ENCODE measurements at regions not wholly inside any gene's neighbourhood (a gene's known extent, or its start where the extent isn't known, plus 50 kb on each side); places are given as distances from the start of the nearest gene placed in this dataset.

DNA sequence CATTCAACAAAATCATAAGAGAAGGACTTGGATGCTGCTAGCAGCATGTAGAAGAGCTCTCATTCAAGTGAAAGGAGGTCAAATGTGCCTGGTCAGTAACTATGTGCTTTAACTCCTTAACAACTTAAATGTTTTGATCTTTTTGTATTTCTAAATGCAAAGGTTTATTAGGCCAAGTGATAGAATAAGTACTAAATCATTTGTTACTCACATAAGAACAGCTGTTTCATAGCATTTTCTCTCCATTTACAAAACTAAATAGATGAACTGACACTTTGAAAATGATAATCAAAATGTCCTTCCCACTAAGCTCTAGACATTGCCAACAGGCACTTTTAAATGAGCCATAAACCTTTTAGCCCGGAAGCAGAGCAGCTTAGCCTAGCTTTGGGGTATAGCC lies 254.3 kb upstream of the PRMT6 start:
- H3K79me1 ChIP-seq (ENCODE audit: low read length): no peaks in the 10 kb centered on the region
- no peak overlapping the region for H3K14ac ChIP-seq (ENCODE audit: low read length)
- H2BK12ac ChIP-seq (ENCODE audit: low read length): no peak overlapping the region
- H2BK5ac ChIP-seq (ENCODE audit: low read depth, low read length, poor library complexity): no peak overlapping the region
- H3K4me1 ChIP-seq (ENCODE audit: control insufficient read depth in 1 of 2, insufficient read depth in 2 of 2, low read length in 2 of 2): no peaks in the 10 kb centered on the region
- H3K36me3 ChIP-seq (ENCODE audit: control insufficient read depth in 1 of 2, insufficient read depth in 2 of 2, low read length in 2 of 2): no peaks in the 10 kb centered on the region
- H3K79me2 ChIP-seq (ENCODE audit: control insufficient read depth, insufficient read depth, low read length, poor library complexity): no peaks in the 10 kb centered on the region
- H3K4me2 ChIP-seq (ENCODE audit: low read length): no peak overlapping the region
- no peak for DNase-seq
- H2AFZ ChIP-seq (ENCODE audit: insufficient read depth, low read length, poor library complexity): no peak overlapping the region
- no peak overlapping the region for H3K9ac ChIP-seq (ENCODE audit: low read length)
- H3K18ac ChIP-seq (ENCODE audit: low read length): no peak overlapping the region
- H3K23ac ChIP-seq (ENCODE audit: low read length): no peak overlapping the region
- H3K9me3 ChIP-seq (ENCODE audit: insufficient read depth, low read depth, low read length): no peaks in the 10 kb centered on the region
- H3K27ac ChIP-seq (ENCODE audit: low read depth, low read length): no peak overlapping the region
- no peak overlapping the region for H2AK5ac ChIP-seq (ENCODE audit: low read length)
- no peak overlapping the region for H3K4me3 ChIP-seq (ENCODE audit: low read depth, low read length)
- WGBS (ENCODE audit: extremely low coverage, insufficient coverage, insufficient read length): no CpG with 5 or more reads among the region's 1 CpG
- no peak overlapping the region for H4K12ac ChIP-seq (ENCODE audit: low read depth, low read length)
- no peak overlapping the region for H3K4ac ChIP-seq (ENCODE audit: low read depth, low read length)
- H4K8ac ChIP-seq (ENCODE audit: low read depth, low read length): no peak overlapping the region
- no peaks in the 10 kb centered on the region for H3K27me3 ChIP-seq (ENCODE audit: insufficient read depth, low read length)
- H4K91ac ChIP-seq (ENCODE audit: low read depth, low read length): no peak overlapping the region
- H2BK120ac ChIP-seq (ENCODE audit: insufficient read depth, low read length, poor library complexity): no peak overlapping the region

DNA sequence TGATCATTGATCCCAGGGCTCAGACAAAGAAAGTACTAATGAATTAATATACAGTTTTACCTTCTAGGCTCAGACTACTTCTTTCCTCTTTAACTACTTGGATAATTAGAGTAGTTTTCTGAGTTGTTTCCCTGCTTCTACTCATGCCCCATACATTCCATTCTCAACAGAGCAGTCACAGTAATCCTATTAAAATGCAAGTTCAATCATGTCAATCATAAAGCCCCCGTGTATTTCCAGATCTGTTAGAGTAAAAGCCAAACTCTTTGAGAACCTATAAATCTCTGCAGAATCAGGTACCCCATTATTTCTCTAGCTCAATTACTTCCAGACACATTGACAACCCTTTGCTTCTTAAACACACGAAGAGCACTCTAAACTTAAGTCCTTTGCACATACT lies 242.1 kb upstream of the PRMT6 start:
- Histone ChIP-seq H4K91ac (ENCODE audit: low read depth, low read length) (no peak overlapping the region), H3K9ac (ENCODE audit: low read length) (no peak overlapping the region), H3K4me2 (ENCODE audit: low read length) (no peak overlapping the region), H3K23ac (ENCODE audit: low read length) (no peak overlapping the region), H2BK12ac (ENCODE audit: low read length) (no peak overlapping the region), H3K14ac (ENCODE audit: low read length) (no peak overlapping the region), H2AFZ (ENCODE audit: insufficient read depth, low read length, poor library complexity) (no peak overlapping the region), H3K4me1 (ENCODE audit: control insufficient read depth in 1 of 2, insufficient read depth in 2 of 2, low read length in 2 of 2) (no peaks in the 10 kb centered on the region), H3K27me3 (ENCODE audit: insufficient read depth, low read length) (no peaks in the 10 kb centered on the region), H3K9me3 (ENCODE audit: insufficient read depth, low read depth, low read length) (no peaks in the 10 kb centered on the region), H3K27ac (ENCODE audit: low read depth, low read length) (no peak overlapping the region), H2BK120ac (ENCODE audit: insufficient read depth, low read length, poor library complexity) (no peak overlapping the region), H3K4me3 (ENCODE audit: low read depth, low read length) (no peak overlapping the region), H4K12ac (ENCODE audit: low read depth, low read length) (no peak overlapping the region), H3K79me1 (ENCODE audit: low read length) (no peaks in the 10 kb centered on the region), H3K4ac (ENCODE audit: low read depth, low read length) (no peak overlapping the region), H2AK5ac (ENCODE audit: low read length) (no peak overlapping the region), H4K8ac (ENCODE audit: low read depth, low read length) (no peak overlapping the region), H3K79me2 (ENCODE audit: control insufficient read depth, insufficient read depth, low read length, poor library complexity) (no peaks in the 10 kb centered on the region), H3K18ac (ENCODE audit: low read length) (no peak overlapping the region), H3K36me3 (ENCODE audit: control insufficient read depth in 1 of 2, insufficient read depth in 2 of 2, low read length in 2 of 2) (no peaks in the 10 kb centered on the region), H2BK5ac (ENCODE audit: low read depth, low read length, poor library complexity) (no peak overlapping the region)
- DNase-seq: no peak
- WGBS (ENCODE audit: extremely low coverage, insufficient coverage, insufficient read length): no CpG with 5 or more reads among the region's 2 CpGs

DNA sequence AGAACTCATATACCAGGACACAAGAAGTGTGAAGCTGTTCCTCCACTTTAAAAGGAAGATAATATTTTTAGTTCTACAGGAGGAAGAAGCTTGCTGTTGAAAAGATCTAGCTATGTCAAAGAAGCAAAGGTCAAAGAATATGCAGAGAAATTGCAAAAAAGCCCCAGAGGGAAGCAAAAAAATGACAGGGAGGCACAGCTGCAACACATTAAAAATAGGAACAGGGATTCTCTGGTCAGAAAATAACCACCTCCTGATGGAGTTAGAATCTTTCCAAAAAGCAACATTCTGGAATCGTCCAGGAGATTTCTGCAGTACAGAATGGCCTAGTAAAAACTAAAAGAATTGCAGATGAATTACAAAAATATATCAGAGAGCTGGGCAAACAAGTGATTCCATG lies 238.9 kb upstream of the PRMT6 start:
- Histone ChIP-seq H3K4me3 (ENCODE audit: low read depth, low read length) (no peak overlapping the region), H4K12ac (ENCODE audit: low read depth, low read length) (no peak overlapping the region), H3K27me3 (ENCODE audit: insufficient read depth, low read length) (no peaks in the 10 kb centered on the region), H3K36me3 (ENCODE audit: control insufficient read depth in 1 of 2, insufficient read depth in 2 of 2, low read length in 2 of 2) (no peaks in the 10 kb centered on the region), H2BK120ac (ENCODE audit: insufficient read depth, low read length, poor library complexity) (no peak overlapping the region), H4K91ac (ENCODE audit: low read depth, low read length) (no peak overlapping the region), H4K8ac (ENCODE audit: low read depth, low read length) (no peak overlapping the region), H3K79me1 (ENCODE audit: low read length) (no peaks in the 10 kb centered on the region), H3K14ac (ENCODE audit: low read length) (no peak overlapping the region), H3K4me2 (ENCODE audit: low read length) (no peak overlapping the region), H2BK5ac (ENCODE audit: low read depth, low read length, poor library complexity) (no peak overlapping the region), H3K4me1 (ENCODE audit: control insufficient read depth in 1 of 2, insufficient read depth in 2 of 2, low read length in 2 of 2) (no peaks in the 10 kb centered on the region), H2AK5ac (ENCODE audit: low read length) (no peak overlapping the region), H3K27ac (ENCODE audit: low read depth, low read length) (no peak overlapping the region), H3K9me3 (ENCODE audit: insufficient read depth, low read depth, low read length) (no peaks in the 10 kb centered on the region), H3K18ac (ENCODE audit: low read length) (no peak overlapping the region), H3K79me2 (ENCODE audit: control insufficient read depth, insufficient read depth, low read length, poor library complexity) (no peaks in the 10 kb centered on the region), H2AFZ (ENCODE audit: insufficient read depth, low read length, poor library complexity) (no peak overlapping the region), H2BK12ac (ENCODE audit: low read length) (no peak overlapping the region), H3K4ac (ENCODE audit: low read depth, low read length) (no peak overlapping the region), H3K9ac (ENCODE audit: low read length) (no peak overlapping the region), H3K23ac (ENCODE audit: low read length) (no peak overlapping the region)
- no CpG with 5 or more reads among the region's 1 CpG for WGBS (ENCODE audit: extremely low coverage, insufficient coverage, insufficient read length)
- no peak for DNase-seq

DNA sequence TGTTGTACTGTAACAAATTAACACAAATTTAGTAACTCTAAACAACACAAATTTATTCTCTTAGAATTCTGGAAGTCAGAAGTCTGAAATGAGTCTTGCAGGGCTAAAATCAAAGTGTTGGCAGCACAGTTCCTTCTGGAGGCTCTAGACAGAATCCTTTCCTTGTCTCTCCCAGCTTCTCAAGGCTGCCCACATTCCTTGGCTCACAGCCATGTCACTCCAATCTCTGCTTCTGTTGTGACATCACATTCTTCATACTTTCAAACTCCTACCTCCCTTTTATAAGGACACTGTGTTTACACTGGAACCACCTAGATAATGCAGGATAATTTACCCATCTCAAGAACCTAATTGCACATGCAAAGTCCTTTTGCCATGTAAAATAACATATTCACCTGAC lies 225.0 kb upstream of the PRMT6 start:
- Histone ChIP-seq H3K27ac (ENCODE audit: low read depth, low read length) (no peak overlapping the region), H3K79me1 (ENCODE audit: low read length) (no peaks in the 10 kb centered on the region), H2AFZ (ENCODE audit: insufficient read depth, low read length, poor library complexity) (no peak overlapping the region), H2BK120ac (ENCODE audit: insufficient read depth, low read length, poor library complexity) (no peak overlapping the region), H3K9ac (ENCODE audit: low read length) (no peak overlapping the region), H4K12ac (ENCODE audit: low read depth, low read length) (no peak overlapping the region), H3K36me3 (ENCODE audit: control insufficient read depth in 1 of 2, insufficient read depth in 2 of 2, low read length in 2 of 2) (no peaks in the 10 kb centered on the region), H3K4me2 (ENCODE audit: low read length) (no peak overlapping the region), H3K18ac (ENCODE audit: low read length) (no peak overlapping the region), H2BK5ac (ENCODE audit: low read depth, low read length, poor library complexity) (no peak overlapping the region), H2AK5ac (ENCODE audit: low read length) (no peak overlapping the region), H3K27me3 (ENCODE audit: insufficient read depth, low read length) (no peaks in the 10 kb centered on the region), H3K4ac (ENCODE audit: low read depth, low read length) (no peak overlapping the region), H3K4me3 (ENCODE audit: low read depth, low read length) (no peak overlapping the region), H3K4me1 (ENCODE audit: control insufficient read depth in 1 of 2, insufficient read depth in 2 of 2, low read length in 2 of 2) (no peaks in the 10 kb centered on the region), H2BK12ac (ENCODE audit: low read length) (no peak overlapping the region), H3K79me2 (ENCODE audit: control insufficient read depth, insufficient read depth, low read length, poor library complexity) (no peaks in the 10 kb centered on the region), H3K9me3 (ENCODE audit: insufficient read depth, low read depth, low read length) (no peaks in the 10 kb centered on the region), H3K14ac (ENCODE audit: low read length) (no peak overlapping the region), H4K91ac (ENCODE audit: low read depth, low read length) (no peak overlapping the region), H4K8ac (ENCODE audit: low read depth, low read length) (no peak overlapping the region), H3K23ac (ENCODE audit: low read length) (no peak overlapping the region)
- peak; percentile 3 to 53 for DNase-seq

DNA sequence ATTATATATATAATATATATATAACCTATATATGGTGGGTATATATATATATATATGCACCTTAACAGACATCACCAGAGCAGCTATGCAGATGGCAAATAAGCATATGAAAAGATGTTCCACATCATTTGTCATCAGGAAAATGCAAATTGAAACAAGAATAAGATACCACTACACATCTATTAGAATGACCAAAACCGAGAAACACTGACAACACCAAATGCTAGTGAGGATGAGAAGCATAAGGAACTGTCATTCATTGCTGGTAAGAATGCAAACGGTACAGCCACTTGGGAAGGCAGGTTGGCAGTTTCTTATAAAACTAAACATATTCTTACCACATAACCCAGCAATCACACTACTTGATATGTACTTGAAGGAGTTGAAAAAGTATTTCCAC lies 219.8 kb upstream of the PRMT6 start:
- DNase-seq: no peak
- no peak overlapping the region for H4K12ac ChIP-seq (ENCODE audit: low read depth, low read length)
- H3K4me3 ChIP-seq (ENCODE audit: low read depth, low read length): no peak overlapping the region
- H2BK120ac ChIP-seq (ENCODE audit: insufficient read depth, low read length, poor library complexity): no peak overlapping the region
- no peaks in the 10 kb centered on the region for H3K36me3 ChIP-seq (ENCODE audit: control insufficient read depth in 1 of 2, insufficient read depth in 2 of 2, low read length in 2 of 2)
- H3K23ac ChIP-seq (ENCODE audit: low read length): no peak overlapping the region
- H3K27ac ChIP-seq (ENCODE audit: low read depth, low read length): no peak overlapping the region
- H4K91ac ChIP-seq (ENCODE audit: low read depth, low read length): no peak overlapping the region
- no peak overlapping the region for H3K18ac ChIP-seq (ENCODE audit: low read length)
- H2BK12ac ChIP-seq (ENCODE audit: low read length): no peak overlapping the region
- H3K79me2 ChIP-seq (ENCODE audit: control insufficient read depth, insufficient read depth, low read length, poor library complexity): no peaks in the 10 kb centered on the region
- no peak overlapping the region for H3K14ac ChIP-seq (ENCODE audit: low read length)
- WGBS (ENCODE audit: extremely low coverage, insufficient coverage, insufficient read length): no CpG with 5 or more reads among the region's 2 CpGs
- no peak overlapping the region for H3K4ac ChIP-seq (ENCODE audit: low read depth, low read length)
- no peak overlapping the region for H2AK5ac ChIP-seq (ENCODE audit: low read length)
- H3K9ac ChIP-seq (ENCODE audit: low read length): no peak overlapping the region
- no peaks in the 10 kb centered on the region for H3K9me3 ChIP-seq (ENCODE audit: insufficient read depth, low read depth, low read length)
- H2AFZ ChIP-seq (ENCODE audit: insufficient read depth, low read length, poor library complexity): no peak overlapping the region
- H4K8ac ChIP-seq (ENCODE audit: low read depth, low read length): no peak overlapping the region
- no peaks in the 10 kb centered on the region for H3K4me1 ChIP-seq (ENCODE audit: control insufficient read depth in 1 of 2, insufficient read depth in 2 of 2, low read length in 2 of 2)
- H2BK5ac ChIP-seq (ENCODE audit: low read depth, low read length, poor library complexity): no peak overlapping the region
- no peak overlapping the region for H3K4me2 ChIP-seq (ENCODE audit: low read length)
- H3K79me1 ChIP-seq (ENCODE audit: low read length): no peaks in the 10 kb centered on the region
- H3K27me3 ChIP-seq (ENCODE audit: insufficient read depth, low read length): no peaks in the 10 kb centered on the region

All from trophoblast cell (in vitro differentiated cells and primary cell).